KBM-7 (cell line): ENCODE measurements at regions not wholly inside any gene's neighbourhood (a gene's known extent, or its start where the extent isn't known, plus 50 kb on each side); places are given as distances from the start of the nearest gene placed in this dataset.
A peak's percentile ranks its signal among the peaks of the same experiment; 100 is the strongest.

ENCODE experiments used
- DNase-seq: peaks from one replicate; pipeline ENCODE4 v3.0.0-alpha.2; 2015
- in situ Hi-C: fragments of 300-500 bp; cut with MboI; formaldehyde crosslinking; loops from 2 replicates; pipeline ENCODE4 v1.14.3; 2020; ENCODE audit warnings: low sequenced_read_pairs, low pct_unique_long_range_greater_than_20kb, mixed read lengths

GRCh38 chr13:26456650-26457049 is 100.8 kb upstream of the WASF3 start:
- in situ Hi-C loops = no loop called here
- DNase-seq = no peak

GRCh38 chr13:26457212-26457611 is 100.3 kb upstream of the WASF3 start:
- peak; percentile 7 for DNase-seq
- in situ Hi-C loops = no loop called here

GRCh38 chr13:26458196-26458749 is 99.2 kb upstream of the WASF3 start:
- in situ Hi-C loops = no loop called here
- DNase-seq = no peak

- in situ Hi-C loops = no loop called here
- DNase-seq = no peak
These were observed 98.0 kb upstream of the WASF3 start for GRCh38 chr13:26459276-26460131.

- DNase-seq = no peak
- in situ Hi-C loops = no loop called here
These were observed 96.8 kb upstream of the WASF3 start for GRCh38 chr13:26460648-26461047.

- no peak for DNase-seq
- in situ Hi-C loops = no loop called here
These were observed 94.2 kb upstream of the WASF3 start for GRCh38 chr13:26463296-26463695.

- no peak for DNase-seq
- in situ Hi-C loops = no loop called here
These were observed 93.6 kb upstream of the WASF3 start for GRCh38 chr13:26463848-26464247.

- in situ Hi-C loops = no loop called here
- no peak for DNase-seq
These were observed 92.0 kb upstream of the WASF3 start for GRCh38 chr13:26465514-26465913.

- DNase-seq = no peak
- in situ Hi-C loops = no loop called here
These were observed 91.5 kb upstream of the WASF3 start for GRCh38 chr13:26465954-26466353.

GRCh38 chr13:26468265-26468801 is 89.2 kb upstream of the WASF3 start:
- in situ Hi-C loops = no loop called here
- no peak for DNase-seq

GRCh38 chr13:26469602-26470001 is 87.9 kb upstream of the WASF3 start:
- no peak for DNase-seq
- in situ Hi-C loops = no loop called here

GRCh38 chr13:26471807-26472206 is 85.7 kb upstream of the WASF3 start:
- in situ Hi-C loops = no loop called here
- no peak for DNase-seq

GRCh38 chr13:26473571-26474230 is 83.8 kb upstream of the WASF3 start:
- in situ Hi-C loops = no loop called here
- no peak for DNase-seq

- in situ Hi-C loops = no loop called here
- no peak for DNase-seq
These were observed 83.2 kb upstream of the WASF3 start for GRCh38 chr13:26474286-26474685.

GRCh38 chr13:26475176-26476110 is 82.0 kb upstream of the WASF3 start:
- in situ Hi-C loops = loop anchor here (25.0 kb wide), 1 partner anchor 212 kb away; no protein-coding TSS in a partner anchor
- DNase-seq = no peak

GRCh38 chr13:26476111-26476781 is 81.2 kb upstream of the WASF3 start:
- DNase-seq = no peak
- in situ Hi-C loops = loop anchor here (25.0 kb wide), 1 partner anchor 211 kb away; no protein-coding TSS in a partner anchor

GRCh38 chr13:26476782-26477142 is 80.7 kb upstream of the WASF3 start:
- in situ Hi-C loops = loop anchor here (25.0 kb wide), 1 partner anchor 211 kb away; no protein-coding TSS in a partner anchor
- DNase-seq = no peak

- no peak for DNase-seq
- in situ Hi-C loops = loop anchor here (25.0 kb wide), 1 partner anchor 210 kb away; no protein-coding TSS in a partner anchor
These were observed 79.8 kb upstream of the WASF3 start for GRCh38 chr13:26477681-26478080.
